HL-60 (cell line): ENCODE measurements at regions not wholly inside any gene's neighbourhood (a gene's known extent, or its start where the extent isn't known, plus 50 kb on each side); places are given as distances from the start of the nearest gene placed in this dataset.
A peak's percentile ranks its signal among the peaks of the same experiment; 100 is the strongest.

Source experiments
- DNase-seq, 2 experiments: peaks; one replicate each; pipeline ENCODE4 v3.0.0-alpha.2; 2010 to 2020; ENCODE audit warnings: low read depth in 1 of 2, low spot score in 1 of 2
- H3K27ac ChIP-seq: fragments of 250-450 bp; sonication (Bioruptor Pico); replicated peaks from 2 replicates; pipeline ENCODE4 v1.5.1; 2020; ENCODE audit warnings: mild to moderate bottlenecking, moderate library complexity
- H3K27me3 ChIP-seq: fragments of 250-450 bp; sonication (Bioruptor Pico); 2 replicates; pipeline ENCODE4 v1.5.1; 2021; ENCODE audit warnings: mild to moderate bottlenecking, moderate library complexity; ENCODE audit not compliant: insufficient read depth, poor library complexity, severe bottlenecking
- H3K4me3 ChIP-seq: replicated peaks from 2 replicates; pipeline ENCODE4 v1.5.1; 2011; ENCODE audit warnings: mild to moderate bottlenecking, control low read depth, low read length; ENCODE audit not compliant: insufficient read depth
- CTCF ChIP-seq: IDR thresholded peaks from one replicate; pipeline ENCODE4 v1.5.1; 2011; ENCODE audit warnings: low read length, control low read depth, inconsistent platforms; ENCODE audit not compliant: insufficient read depth
- GABPA ChIP-seq: IDR thresholded peaks from 2 replicates; pipeline ENCODE4 v1.6.1; 2012; ENCODE audit warnings: low read depth
- POLR2AphosphoS5 ChIP-seq: IDR thresholded peaks from 2 replicates; pipeline ENCODE4 v1.6.1; 2012; ENCODE audit warnings: low read depth
- REST ChIP-seq: IDR thresholded peaks from 2 replicates; pipeline ENCODE4 v1.6.1; 2012; ENCODE audit warnings: low read depth; ENCODE audit not compliant: insufficient replicate concordance
- SPI1 ChIP-seq: IDR thresholded peaks from 2 replicates; pipeline ENCODE4 v1.6.1; 2012; ENCODE audit warnings: low read depth, mild to moderate bottlenecking, borderline replicate concordance

GRCh38 chrX:128891554-128891953 is 631.7 kb downstream of the SMARCA1 start:
- TF ChIP-seq GABPA (no peak), SPI1 (peak; percentile 92)
- no peaks in the 10 kb centered on the region for H3K27me3 ChIP-seq
- peak in 1 of 2 experiments; percentile 41 for DNase-seq

GRCh38 chrX:128884430-128884829 is 638.9 kb downstream of the SMARCA1 start:
- H3K4me3 ChIP-seq, result no peak overlapping the region
- H3K27me3 ChIP-seq, result peaks cover 2% of the 10 kb centered on the region
- H3K27ac ChIP-seq, result no peak overlapping the region
- DNase-seq, result no peak
- no peak for TF ChIP-seq GABPA
- TF ChIP-seq SPI1, result no peak
- TF ChIP-seq CTCF, result no peak
- TF ChIP-seq POLR2AphosphoS5, result no peak
- no peak for TF ChIP-seq REST

More at GRCh38 chrX:128891554-128891953, 631.7 kb downstream of the SMARCA1 start:
- H3K4me3 ChIP-seq, result no peak overlapping the region
- H3K27ac ChIP-seq, result no peak overlapping the region

- Histone ChIP-seq H3K4me3 (no peak overlapping the region), H3K27me3 (peaks cover 2% of the 10 kb centered on the region), H3K27ac (no peak overlapping the region)
- TF ChIP-seq CTCF (no peak), SPI1 (no peak), POLR2AphosphoS5 (no peak), REST (no peak), GABPA (no peak)
- no peak for DNase-seq
Observed at GRCh38 chrX:128883650-128884049, 639.6 kb downstream of the SMARCA1 start.

- TF ChIP-seq POLR2AphosphoS5 (no peak), REST (no peak), CTCF (no peak), SPI1 (no peak), GABPA (no peak)
- H3K27ac ChIP-seq, result no peak overlapping the region
- no peak overlapping the region for H3K4me3 ChIP-seq
- DNase-seq, result no peak
- no peaks in the 10 kb centered on the region for H3K27me3 ChIP-seq
Observed at GRCh38 chrX:128870361-128870760, 652.9 kb downstream of the SMARCA1 start.
